ENCODE measurements at regions not wholly inside any gene's neighbourhood (a gene's known extent, or its start where the extent isn't known, plus 50 kb on each side); places are given as distances from the start of the nearest gene placed in this dataset.

DNA sequence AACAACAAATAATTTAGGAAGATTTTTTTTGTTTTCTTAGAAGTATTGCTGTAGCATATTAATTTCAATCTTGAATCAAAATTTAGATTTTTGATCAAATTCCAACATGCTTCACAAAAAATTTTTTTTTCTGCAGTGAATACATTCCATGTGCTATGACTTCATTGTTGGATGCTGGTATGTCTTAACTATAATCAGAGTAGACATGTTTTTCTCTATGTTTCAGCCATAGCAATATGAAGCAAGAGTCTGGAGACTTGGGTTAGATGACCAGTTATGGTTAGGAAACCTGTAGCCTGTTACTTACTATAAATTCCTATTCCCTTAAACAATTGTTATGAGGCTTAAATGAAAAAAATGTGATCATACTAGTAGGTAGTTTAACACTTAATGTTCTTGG lies 176.1 kb upstream of the CHL1 start:
- TF ChIP-seq ZNF121 (CRISPR knock-in tag; IDR thresholded peaks at IDR 0.05) (no peak), ESRRA (CRISPR knock-in tag; IDR thresholded peaks at IDR 0.05; ENCODE audit: borderline replicate concordance) (no peak), NFYB (CRISPR knock-in tag; conservative IDR thresholded peaks at IDR 0.05; ENCODE audit: low read depth) (no peak), ZNF423 (CRISPR knock-in tag; IDR thresholded peaks at IDR 0.05) (no peak), JUN (CRISPR knock-in tag; IDR thresholded peaks at IDR 0.05) (no peak), TEAD1 (CRISPR knock-in tag; IDR thresholded peaks at IDR 0.05) (no peak), ELF4 (CRISPR knock-in tag; IDR thresholded peaks at IDR 0.05; ENCODE audit: low read depth) (no peak)
- TF ChIP-seq, protein P1, sequence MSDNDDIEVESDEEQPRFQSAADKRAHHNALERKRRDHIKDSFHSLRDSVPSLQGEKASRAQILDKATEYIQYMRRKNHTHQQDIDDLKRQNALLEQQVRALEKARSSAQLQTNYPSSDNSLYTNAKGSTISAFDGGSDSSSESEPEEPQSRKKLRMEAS (CRISPR knock-in tag; IDR thresholded peaks at IDR 0.05): no peak
- TF ChIP-seq, protein P2, sequence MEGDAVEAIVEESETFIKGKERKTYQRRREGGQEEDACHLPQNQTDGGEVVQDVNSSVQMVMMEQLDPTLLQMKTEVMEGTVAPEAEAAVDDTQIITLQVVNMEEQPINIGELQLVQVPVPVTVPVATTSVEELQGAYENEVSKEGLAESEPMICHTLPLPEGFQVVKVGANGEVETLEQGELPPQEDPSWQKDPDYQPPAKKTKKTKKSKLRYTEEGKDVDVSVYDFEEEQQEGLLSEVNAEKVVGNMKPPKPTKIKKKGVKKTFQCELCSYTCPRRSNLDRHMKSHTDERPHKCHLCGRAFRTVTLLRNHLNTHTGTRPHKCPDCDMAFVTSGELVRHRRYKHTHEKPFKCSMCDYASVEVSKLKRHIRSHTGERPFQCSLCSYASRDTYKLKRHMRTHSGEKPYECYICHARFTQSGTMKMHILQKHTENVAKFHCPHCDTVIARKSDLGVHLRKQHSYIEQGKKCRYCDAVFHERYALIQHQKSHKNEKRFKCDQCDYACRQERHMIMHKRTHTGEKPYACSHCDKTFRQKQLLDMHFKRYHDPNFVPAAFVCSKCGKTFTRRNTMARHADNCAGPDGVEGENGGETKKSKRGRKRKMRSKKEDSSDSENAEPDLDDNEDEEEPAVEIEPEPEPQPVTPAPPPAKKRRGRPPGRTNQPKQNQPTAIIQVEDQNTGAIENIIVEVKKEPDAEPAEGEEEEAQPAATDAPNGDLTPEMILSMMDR (IDR thresholded peaks at IDR 0.05): no peak
- TF ChIP-seq, protein P3, sequence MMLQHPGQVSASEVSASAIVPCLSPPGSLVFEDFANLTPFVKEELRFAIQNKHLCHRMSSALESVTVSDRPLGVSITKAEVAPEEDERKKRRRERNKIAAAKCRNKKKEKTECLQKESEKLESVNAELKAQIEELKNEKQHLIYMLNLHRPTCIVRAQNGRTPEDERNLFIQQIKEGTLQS (CRISPR knock-in tag; conservative IDR thresholded peaks at IDR 0.05): no peak
- TF ChIP-seq, protein P4, sequence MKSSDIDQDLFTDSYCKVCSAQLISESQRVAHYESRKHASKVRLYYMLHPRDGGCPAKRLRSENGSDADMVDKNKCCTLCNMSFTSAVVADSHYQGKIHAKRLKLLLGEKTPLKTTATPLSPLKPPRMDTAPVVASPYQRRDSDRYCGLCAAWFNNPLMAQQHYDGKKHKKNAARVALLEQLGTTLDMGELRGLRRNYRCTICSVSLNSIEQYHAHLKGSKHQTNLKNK (CRISPR knock-in tag; IDR thresholded peaks at IDR 0.05): no peak
- TF ChIP-seq, protein P5, sequence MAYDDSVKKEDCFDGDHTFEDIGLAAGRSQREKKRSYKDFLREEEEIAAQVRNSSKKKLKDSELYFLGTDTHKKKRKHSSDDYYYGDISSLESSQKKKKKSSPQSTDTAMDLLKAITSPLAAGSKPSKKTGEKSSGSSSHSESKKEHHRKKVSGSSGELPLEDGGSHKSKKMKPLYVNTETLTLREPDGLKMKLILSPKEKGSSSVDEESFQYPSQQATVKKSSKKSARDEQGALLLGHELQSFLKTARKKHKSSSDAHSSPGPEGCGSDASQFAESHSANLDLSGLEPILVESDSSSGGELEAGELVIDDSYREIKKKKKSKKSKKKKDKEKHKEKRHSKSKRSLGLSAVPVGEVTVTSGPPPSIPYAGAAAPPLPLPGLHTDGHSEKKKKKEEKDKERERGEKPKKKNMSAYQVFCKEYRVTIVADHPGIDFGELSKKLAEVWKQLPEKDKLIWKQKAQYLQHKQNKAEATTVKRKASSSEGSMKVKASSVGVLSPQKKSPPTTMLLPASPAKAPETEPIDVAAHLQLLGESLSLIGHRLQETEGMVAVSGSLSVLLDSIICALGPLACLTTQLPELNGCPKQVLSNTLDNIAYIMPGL (CRISPR knock-in tag; IDR thresholded peaks at IDR 0.05): no peak
